NCI-H2107 treated with DMSO at 0.1 percent for 48 hours (cell line): ENCODE measurements at regions not wholly inside any gene's neighbourhood (a gene's known extent, or its start where the extent isn't known, plus 50 kb on each side); places are given as distances from the start of the nearest gene placed in this dataset.
"Not testable (repeated sequence)": the region's sequence is repeated elsewhere in the genome, so short reads cannot be mapped to it uniquely, and the experiment has no call there.

Source experiments
- DNase-seq: peaks from one replicate; lab custom pipeline; 2025; ENCODE audit not compliant: unreplicated experiment; lab: John Stamatoyannopoulos, UW

- no peak for DNase-seq
Observed at GRCh38 chr4:117014236-117014635, 71.1 kb downstream of the TRAM1L1 start.

GRCh38 chr4:117010671-117011070 lies 74.7 kb downstream of the TRAM1L1 start:
- DNase-seq: no peak

GRCh38 chr4:117001077-117001476 lies 84.3 kb downstream of the TRAM1L1 start:
- no peak for DNase-seq

- DNase-seq: no peak
Observed at GRCh38 chr4:116982656-116983055, 102.7 kb downstream of the TRAM1L1 start.

GRCh38 chr4:116980436-116980835 lies 104.9 kb downstream of the TRAM1L1 start:
- not testable (repeated sequence) for DNase-seq

- DNase-seq: no peak
Observed at GRCh38 chr4:116959045-116959444, 126.3 kb downstream of the TRAM1L1 start.

- DNase-seq: no peak
Observed at GRCh38 chr4:116953947-116954346, 131.4 kb downstream of the TRAM1L1 start.

GRCh38 chr4:116952530-116953136 lies 132.7 kb downstream of the TRAM1L1 start:
- DNase-seq: no peak

GRCh38 chr4:116949856-116950255 lies 135.5 kb downstream of the TRAM1L1 start:
- DNase-seq: no peak

- no peak for DNase-seq
Observed at GRCh38 chr4:116942315-116942714, 143.1 kb downstream of the TRAM1L1 start.

GRCh38 chr4:116930329-116930728 lies 155.0 kb downstream of the TRAM1L1 start:
- no peak for DNase-seq

- no peak for DNase-seq
Observed at GRCh38 chr4:116926631-116927295, 158.6 kb downstream of the TRAM1L1 start.

GRCh38 chr4:116925900-116926457 lies 159.4 kb downstream of the TRAM1L1 start:
- DNase-seq: no peak

- no peak for DNase-seq
Observed at GRCh38 chr4:116923389-116923788, 162.0 kb downstream of the TRAM1L1 start.

- DNase-seq: no peak
Observed at GRCh38 chr4:116913451-116913850, 171.9 kb downstream of the TRAM1L1 start.

- no peak for DNase-seq
Observed at GRCh38 chr4:116906758-116907157, 178.6 kb downstream of the TRAM1L1 start.

- DNase-seq: no peak
Observed at GRCh38 chr4:116899561-116899960, 185.8 kb downstream of the TRAM1L1 start.

GRCh38 chr4:116885579-116885978 lies 199.8 kb downstream of the TRAM1L1 start:
- no peak for DNase-seq

GRCh38 chr4:116882503-116882902 lies 202.9 kb downstream of the TRAM1L1 start:
- DNase-seq: no peak

- no peak for DNase-seq
Observed at GRCh38 chr4:116881077-116881476, 204.3 kb downstream of the TRAM1L1 start.

GRCh38 chr4:116880625-116881024 lies 204.8 kb downstream of the TRAM1L1 start:
- DNase-seq: no peak

GRCh38 chr4:116878280-116878679 lies 207.1 kb downstream of the TRAM1L1 start:
- no peak for DNase-seq

GRCh38 chr4:116877069-116877468 lies 208.3 kb downstream of the TRAM1L1 start:
- no peak for DNase-seq
